ENCODE measurements at regions not wholly inside any gene's neighbourhood (a gene's known extent, or its start where the extent isn't known, plus 50 kb on each side); places are given as distances from the start of the nearest gene placed in this dataset.

- TF ChIP-seq CTCF (IDR thresholded peaks at IDR 0.05) = no peak
- no peak for TF ChIP-seq POLR2A (IDR thresholded peaks at IDR 0.05)
Measured at GRCh38 chr1:238370599-238370998, 479.9 kb upstream of the ZP4 start.

Data from adrenal gland (tissue), 5 donors.